WI38 (cell line): ENCODE measurements at regions not wholly inside any gene's neighbourhood (a gene's known extent, or its start where the extent isn't known, plus 50 kb on each side); places are given as distances from the start of the nearest gene placed in this dataset.

ENCODE experiments used
- H3K4me3 ChIP-seq: 2 replicates; pipeline ENCODE4 v1.5.1; 2011; ENCODE audit warnings: low read depth, mild to moderate bottlenecking, control low read depth, low read length
- CTCF ChIP-seq: IDR thresholded peaks from 2 replicates; pipeline ENCODE4 v1.5.1; 2012; ENCODE audit warnings: low read depth, mild to moderate bottlenecking, control low read depth, low read length

GRCh38 chr6:128759901-128760300 is 123.0 kb upstream of the LAMA2 start:
- no peak overlapping the region for H3K4me3 ChIP-seq
- TF ChIP-seq CTCF, result no peak

- no peak overlapping the region for H3K4me3 ChIP-seq
- no peak for TF ChIP-seq CTCF
Measured at GRCh38 chr6:128759447-128759846, 123.5 kb upstream of the LAMA2 start.

- H3K4me3 ChIP-seq, result no peak overlapping the region
- no peak for TF ChIP-seq CTCF
Measured at GRCh38 chr6:128757961-128758360, 125.0 kb upstream of the LAMA2 start.

GRCh38 chr6:128754658-128755256 is 128.2 kb upstream of the LAMA2 start:
- H3K4me3 ChIP-seq, result no peak overlapping the region
- no peak for TF ChIP-seq CTCF

GRCh38 chr6:128743974-128744765 is 138.8 kb upstream of the LAMA2 start:
- no peak for TF ChIP-seq CTCF
- no peak overlapping the region for H3K4me3 ChIP-seq

- H3K4me3 ChIP-seq, result no peak overlapping the region
- TF ChIP-seq CTCF, result no peak
Measured at GRCh38 chr6:128742900-128743299, 140.0 kb upstream of the LAMA2 start.

- H3K4me3 ChIP-seq, result no peak overlapping the region
- no peak for TF ChIP-seq CTCF
Measured at GRCh38 chr6:128740951-128741350, 142.0 kb upstream of the LAMA2 start.
